ENCODE measurements at regions not wholly inside any gene's neighbourhood (a gene's known extent, or its start where the extent isn't known, plus 50 kb on each side); places are given as distances from the start of the nearest gene placed in this dataset.

GRCh38 chr2:57207191-57207590, 839.4 kb upstream of the VRK2 start:
- H3K36me3 ChIP-seq (replicated peaks in 1 of 2), result no peaks in the 10 kb centered on the region
- H3K4me3 ChIP-seq, result no peak overlapping the region
- TF ChIP-seq CTCF (IDR thresholded peaks at IDR 0.05), result no peak
- H3K4me1 ChIP-seq (replicated peaks in 1 of 2), result no peaks in the 10 kb centered on the region
- H3K27ac ChIP-seq, result no peak overlapping the region
- no peaks in the 10 kb centered on the region for H3K9me3 ChIP-seq (replicated peaks in 1 of 3)
- 71 to 89% (median 83%) methylated on average over 1 of the region's 1 CpG for WGBS, 4 donors
- intact Hi-C loops (cut with DNase I), result no loop called here
- DNase-seq, result no peak
- no peaks in the 10 kb centered on the region for H3K27me3 ChIP-seq

GRCh38 chr2:57209799-57210198, 836.8 kb upstream of the VRK2 start:
- Histone ChIP-seq H3K27ac (no peak overlapping the region), H3K4me3 (no peak overlapping the region), H3K9me3 (replicated peaks in 1 of 3) (no peaks in the 10 kb centered on the region), H3K36me3 (replicated peaks in 1 of 2) (no peaks in the 10 kb centered on the region), H3K27me3 (no peaks in the 10 kb centered on the region), H3K4me1 (replicated peaks in 1 of 2) (no peaks in the 10 kb centered on the region)
- 60 to 86% (median 81%) methylated on average over 4 of the region's 4 CpGs for WGBS, 4 donors
- intact Hi-C loops (cut with DNase I), result no loop called here
- no peak for TF ChIP-seq POLR2A (IDR thresholded peaks at IDR 0.05)
- TF ChIP-seq CTCF (IDR thresholded peaks at IDR 0.05), result no peak
- DNase-seq, result no peak

DNA sequence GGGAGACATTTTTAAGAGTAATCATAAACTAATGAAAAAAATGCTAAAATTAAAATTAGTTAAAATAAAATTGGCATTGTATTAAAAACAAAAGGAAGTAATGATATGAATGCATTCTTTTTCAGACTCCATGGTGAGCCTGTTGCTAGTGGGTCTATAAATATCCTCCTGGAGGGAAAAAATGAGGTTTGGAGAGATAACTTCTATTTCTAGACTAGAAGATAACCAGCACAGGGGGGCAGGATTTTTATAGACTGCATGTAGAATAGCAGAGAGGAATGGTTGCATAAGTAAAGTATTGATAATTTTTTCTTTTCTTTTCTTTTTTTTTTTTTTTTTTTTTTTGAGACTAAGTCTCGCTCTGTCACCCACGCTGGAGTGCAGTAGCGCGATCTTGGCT, 835.8 kb upstream of the VRK2 start:
- TF ChIP-seq CTCF (IDR thresholded peaks at IDR 0.05), result no peak
- no peak for TF ChIP-seq POLR2A (IDR thresholded peaks at IDR 0.05)
- Histone ChIP-seq H3K27ac (no peak overlapping the region), H3K4me3 (no peak overlapping the region), H3K4me1 (replicated peaks in 1 of 2) (no peaks in the 10 kb centered on the region), H3K27me3 (no peaks in the 10 kb centered on the region), H3K36me3 (replicated peaks in 1 of 2) (no peaks in the 10 kb centered on the region), H3K9me3 (replicated peaks in 1 of 3) (no peaks in the 10 kb centered on the region)
- DNase-seq, result no peak
- intact Hi-C loops (cut with DNase I), result no loop called here
- 86 to 98% (median 95%) methylated on average over 4 of the region's 4 CpGs for WGBS, 4 donors

DNA sequence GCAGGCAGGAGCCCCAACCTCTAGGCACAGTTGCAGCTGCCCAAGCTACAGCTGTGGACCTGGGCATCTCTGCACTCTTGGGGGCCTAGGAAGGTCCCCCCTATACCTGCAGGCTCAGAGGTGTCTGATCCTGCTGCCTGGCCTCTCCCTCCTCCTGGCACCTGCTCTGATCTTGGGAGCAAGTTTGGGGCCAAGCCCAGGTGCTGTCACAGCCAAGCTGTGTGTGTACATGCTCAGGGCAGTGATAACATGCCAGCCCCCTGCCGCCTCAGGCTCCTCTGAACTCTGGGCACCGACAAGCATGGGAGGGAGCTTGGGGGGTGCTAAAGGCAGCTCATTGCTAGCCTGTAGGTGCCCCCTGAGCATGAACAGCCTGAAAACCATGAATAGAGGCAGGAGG, 829.6 kb upstream of the VRK2 start:
- intact Hi-C loops (cut with DNase I), result no loop called here
- whole genome bisulfite sequencing, 4 donors, result 90 to 96% (median 92%) methylated on average over 2 of the region's 2 CpGs; no CpG with 5 or more reads in 1 of the 4 donors
- no peaks in the 10 kb centered on the region for H3K27me3 ChIP-seq
- H3K4me3 ChIP-seq, result no peak overlapping the region
- H3K9me3 ChIP-seq (replicated peaks in 1 of 3), result peaks cover 0 to 8% (median 0%) of the 10 kb centered on the region in 3 donors
- no peak for DNase-seq
- TF ChIP-seq POLR2A (IDR thresholded peaks at IDR 0.05) (no peak), CTCF (IDR thresholded peaks at IDR 0.05) (no peak)
- no peaks in the 10 kb centered on the region for H3K4me1 ChIP-seq (replicated peaks in 1 of 2)
- no peaks in the 10 kb centered on the region for H3K36me3 ChIP-seq (replicated peaks in 1 of 2)
- H3K27ac ChIP-seq, result no peak overlapping the region
